Ovary (tissue), 7 donors: ENCODE measurements at regions not wholly inside any gene's neighbourhood (a gene's known extent, or its start where the extent isn't known, plus 50 kb on each side); places are given as distances from the start of the nearest gene placed in this dataset.

Experiments used
- DNase-seq, 5 donors: peaks; one replicate each; pipeline ENCODE4 v3.0.0-alpha.2; 2019 to 2020
- H3K27ac ChIP-seq, 2 donors: fragments of 200-600 bp; one replicate each; pipeline versions ENCODE4 v1.5.1 to v1.8.0; 2019 to 2022
- H3K27me3 ChIP-seq: fragments of 200-600 bp; one replicate; pipeline ENCODE4 v1.8.0; 2022
- H3K36me3 ChIP-seq: fragments of 200-600 bp; sonication (generic); one replicate; pipeline ENCODE4 v1.5.1; 2019
- H3K4me1 ChIP-seq: one replicate; pipeline ENCODE4 v1.8.1; 2013; ENCODE audit warnings: mild to moderate bottlenecking, moderate library complexity; ENCODE audit not compliant: insufficient read depth
- H3K4me3 ChIP-seq: fragments of 200-600 bp; sonication (generic); one replicate; pipeline ENCODE4 v1.5.1; 2017
- H3K9me3 ChIP-seq, 2 donors: fragments of 200-600 bp in 1 of 2; sonication (generic) in 1 of 2; one replicate each; pipeline versions ENCODE4 v1.5.1 to v1.8.1; 2013 to 2019; ENCODE audit warnings: mild to moderate bottlenecking in 1 of 2, moderate library complexity in 1 of 2
- CTCF ChIP-seq, 3 donors: fragments of 450-650 bp in 2 of 3; fragments of 200-600 bp in 1 of 3; IDR thresholded peaks; one replicate each; pipeline versions ENCODE4 v1.5.1 to v1.8.0; 2016 to 2022; ENCODE audit warnings: antibody characterized with exemption in 3 of 3, mild to moderate bottlenecking in 1 of 3
- EP300 ChIP-seq: sonication (generic); formaldehyde crosslinking; IDR thresholded peaks from one replicate; pipeline ENCODE4 v1.6.1; 2017; ENCODE audit warnings: antibody characterized with exemption
- POLR2A ChIP-seq: fragments of 450-650 bp; IDR thresholded peaks from one replicate; pipeline ENCODE4 v1.6.1; 2017; ENCODE audit warnings: antibody characterized with exemption, mild to moderate bottlenecking, moderate library complexity
- WGBS, 3 donors: extraction: QIAGEN DNeasy Blood & Tissue Kit in 1 of 3; methylation state at CpG; one replicate each; pipeline versions ENCODE4 v1.1.5 to v1.1.7; 2013 to 2017; 5-methylcytosine and 5-hydroxymethylcytosine counted together
- intact Hi-C, 4 donors: fragments of 100-400 bp; cut with DNase I; formaldehyde crosslinking; loops; one replicate each; pipeline versions ENCODE4 v1.11.0 to v1.15.1; 2022 to 2023
- donor health status: DM: no; HTN: no; CAD: no; lungs with moderate emphysema.
- donor health status: DM: no; HTN: no; CAD: no.
- donor health status: Bipolar disorder and iron deficiency.
- donor health status: DM: no; HTN: no; CAD: no.
- donor health status: DM: yes; HTN: yes; CAD: no.

GRCh38 chr6:43915986-43916923 lies 146.2 kb downstream of the VEGFA start:
- H3K36me3 ChIP-seq: no peaks in the 10 kb centered on the region
- 73 to 86% (median 80%) methylated on average over 8 of the region's 8 CpGs for WGBS, 3 donors
- H3K27me3 ChIP-seq: no peaks in the 10 kb centered on the region
- H3K4me1 ChIP-seq: no peaks in the 10 kb centered on the region
- no peak overlapping the region for H3K4me3 ChIP-seq
- no peak overlapping the region for H3K27ac ChIP-seq
- intact Hi-C loops: no loop called here
- H3K9me3 ChIP-seq: no peaks in the 10 kb centered on the region
- DNase-seq: no peak
- TF ChIP-seq EP300 (no peak), POLR2A (no peak), CTCF (IDR thresholded peaks at IDR 0.05) (no peak)

- no peaks in the 10 kb centered on the region for H3K36me3 ChIP-seq
- WGBS, 3 donors: 89 to 91% (median 91%) methylated on average over 7 of the region's 7 CpGs
- H3K27ac ChIP-seq: no peak overlapping the region
- no peaks in the 10 kb centered on the region for H3K9me3 ChIP-seq
- no peaks in the 10 kb centered on the region for H3K27me3 ChIP-seq
- no peak overlapping the region for H3K4me3 ChIP-seq
- H3K4me1 ChIP-seq: no peaks in the 10 kb centered on the region
- no peak for DNase-seq
- TF ChIP-seq EP300: no peak
- TF ChIP-seq POLR2A: no peak
- TF ChIP-seq CTCF (IDR thresholded peaks at IDR 0.05): no peak
- intact Hi-C loops: no loop called here
Measured at GRCh38 chr6:43915208-43915869, 145.3 kb downstream of the VEGFA start.

GRCh38 chr6:43914272-43915147 lies 144.5 kb downstream of the VEGFA start:
- DNase-seq: no peak
- Histone ChIP-seq H3K4me3 (no peak overlapping the region), H3K36me3 (no peaks in the 10 kb centered on the region), H3K27ac (no peak overlapping the region), H3K27me3 (no peaks in the 10 kb centered on the region), H3K4me1 (no peaks in the 10 kb centered on the region), H3K9me3 (no peaks in the 10 kb centered on the region)
- WGBS, 3 donors: 91 to 94% (median 91%) methylated on average over 11 of the region's 11 CpGs
- intact Hi-C loops: no loop called here
- TF ChIP-seq EP300: no peak
- TF ChIP-seq CTCF (IDR thresholded peaks at IDR 0.05): no peak
- TF ChIP-seq POLR2A: no peak
